BJ (cell line): ENCODE measurements at regions not wholly inside any gene's neighbourhood (a gene's known extent, or its start where the extent isn't known, plus 50 kb on each side); places are given as distances from the start of the nearest gene placed in this dataset.

Source experiments
- CTCF ChIA-PET: fragments of 350-600 bp; formaldehyde crosslinking; extraction: SDS; loops from one replicate; lab custom pipeline; 2021; ENCODE audit warnings: antibody characterized with exemption, inconsistent platforms; lab: Yijun Ruan, JAX
- POLR2A ChIA-PET: fragments of 300-600 bp; sonication (Branson Sonifier 250); formaldehyde crosslinking; extraction: SDS; loops from one replicate; lab custom pipeline; 2021; ENCODE audit warnings: antibody characterized with exemption; lab: Charles Lee
- DNase-seq: peaks from one replicate; pipeline ENCODE4 v3.0.0-alpha.2; 2011; ENCODE audit warnings: low read depth
- H3K27me3 ChIP-seq: 2 replicates; pipeline ENCODE4 v1.6.0; 2011; ENCODE audit warnings: low read length; ENCODE audit not compliant: control insufficient read depth, insufficient read depth
- H3K36me3 ChIP-seq: 2 replicates; pipeline ENCODE4 v1.5.1; 2011; ENCODE audit warnings: low read length; ENCODE audit not compliant: control insufficient read depth, insufficient read depth
- H3K4me3 ChIP-seq: 2 replicates; pipeline ENCODE4 v1.5.1; 2011; ENCODE audit warnings: low read depth, mild to moderate bottlenecking, control low read depth, low read length
- CTCF ChIP-seq: IDR thresholded peaks from 2 replicates; pipeline ENCODE4 v1.5.1; 2011; ENCODE audit warnings: low read depth, mild to moderate bottlenecking, control low read depth, inconsistent platforms, low read length, moderate library complexity; ENCODE audit not compliant: insufficient read depth

DNA sequence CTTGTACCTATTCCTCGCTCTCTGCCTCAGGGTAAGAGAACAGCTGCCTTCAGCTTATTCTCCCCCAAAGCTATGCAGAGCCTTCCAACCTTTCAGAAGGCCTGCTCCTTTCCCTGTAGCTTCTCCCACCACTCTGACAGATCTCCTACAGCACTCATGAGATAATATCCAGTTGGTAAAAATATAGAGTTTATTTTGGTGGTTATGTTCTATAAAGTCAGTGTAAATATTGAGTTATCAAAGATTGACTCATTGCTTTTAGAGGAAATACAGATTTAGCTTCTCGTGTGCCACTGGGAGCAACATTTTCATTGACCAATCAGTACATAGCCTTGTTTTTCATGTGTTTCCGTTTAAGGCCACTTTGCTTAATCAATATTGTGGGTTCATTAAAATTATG is 216.2 kb upstream of the TECRL start:
- DNase-seq, result no peak
- CTCF ChIA-PET, result no interaction called here
- no peaks in the 10 kb centered on the region for H3K27me3 ChIP-seq
- no peaks in the 10 kb centered on the region for H3K36me3 ChIP-seq
- TF ChIP-seq CTCF, result no peak
- H3K4me3 ChIP-seq, result no peak overlapping the region
- POLR2A ChIA-PET, result no interaction called here

GRCh38 chr4:64617800-64618199 is 208.6 kb upstream of the TECRL start:
- no peak for DNase-seq
- no peaks in the 10 kb centered on the region for H3K36me3 ChIP-seq
- ChIA-PET POLR2A (no interaction called here), CTCF (no interaction called here)
- no peak for TF ChIP-seq CTCF
- H3K4me3 ChIP-seq, result no peak overlapping the region
- H3K27me3 ChIP-seq, result no peaks in the 10 kb centered on the region

DNA sequence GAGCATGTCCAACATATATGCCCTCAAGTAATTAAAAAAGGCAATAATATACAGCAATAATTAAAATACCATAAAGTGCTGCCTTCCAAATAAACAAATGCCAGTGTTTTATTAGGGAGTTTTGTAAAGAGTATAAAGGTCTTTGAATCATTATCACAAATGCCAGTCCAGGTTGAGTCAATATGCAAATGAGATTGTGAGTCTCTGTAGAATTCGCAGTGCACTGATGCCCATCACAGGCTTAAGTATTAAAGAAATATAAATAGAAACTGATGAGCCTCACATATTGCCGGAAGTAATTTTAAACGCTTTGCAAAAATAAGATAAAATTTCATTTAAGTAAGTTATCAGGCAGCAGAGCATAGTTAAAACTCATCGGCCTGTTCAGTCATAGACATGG is 205.0 kb upstream of the TECRL start:
- CTCF ChIA-PET, result no interaction called here
- DNase-seq, result no peak
- POLR2A ChIA-PET, result no interaction called here
- Histone ChIP-seq H3K4me3 (no peak overlapping the region), H3K36me3 (no peaks in the 10 kb centered on the region), H3K27me3 (no peaks in the 10 kb centered on the region)
- no peak for TF ChIP-seq CTCF

DNA sequence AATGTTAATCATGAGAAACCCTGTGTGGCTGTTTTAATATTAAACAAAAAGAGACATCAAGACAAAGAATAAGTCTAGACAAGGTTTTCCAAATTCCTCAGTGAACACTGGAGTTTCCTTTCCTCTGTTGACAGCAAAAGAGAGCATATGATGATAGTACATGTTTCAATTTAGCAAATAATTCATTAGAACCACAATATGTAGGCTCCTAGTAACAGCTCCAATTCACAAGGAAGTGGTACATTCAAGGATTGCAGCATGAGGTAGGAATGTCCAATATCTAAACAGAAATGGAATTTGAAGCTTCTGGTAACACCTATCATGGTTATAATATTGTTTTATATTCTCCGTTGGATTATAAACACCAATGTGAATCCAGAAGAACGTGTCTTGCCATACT is 203.8 kb upstream of the TECRL start:
- no peak overlapping the region for H3K4me3 ChIP-seq
- no peaks in the 10 kb centered on the region for H3K27me3 ChIP-seq
- DNase-seq, result no peak
- no peak for TF ChIP-seq CTCF
- ChIA-PET CTCF (no interaction called here), POLR2A (no interaction called here)
- H3K36me3 ChIP-seq, result no peaks in the 10 kb centered on the region

DNA sequence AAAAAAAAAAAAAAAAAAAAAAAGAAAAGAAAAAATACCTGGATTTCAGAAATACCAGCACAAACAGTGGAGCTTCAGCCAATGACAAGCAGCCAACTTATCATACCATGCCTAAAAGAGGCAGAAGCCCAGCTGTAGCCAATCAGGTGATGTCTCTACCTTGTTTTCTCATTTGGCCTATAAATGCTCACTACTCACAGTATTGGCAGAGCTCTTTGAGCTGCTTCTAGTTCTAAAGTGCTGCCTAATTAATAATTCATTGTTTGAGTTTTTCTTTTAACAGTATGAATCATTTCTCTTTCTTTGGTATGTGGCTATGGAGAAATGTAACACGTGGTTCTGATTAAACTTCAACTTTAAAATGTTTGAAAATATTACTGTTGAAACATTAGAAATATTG is 188.8 kb upstream of the TECRL start:
- POLR2A ChIA-PET, result no interaction called here
- no peak overlapping the region for H3K4me3 ChIP-seq
- TF ChIP-seq CTCF, result no peak

GRCh38 chr4:64594723-64595122 is 185.5 kb upstream of the TECRL start:
- ChIA-PET CTCF (no interaction called here), POLR2A (no interaction called here)
- H3K4me3 ChIP-seq, result no peak overlapping the region
- TF ChIP-seq CTCF, result no peak
- DNase-seq, result no peak
- H3K27me3 ChIP-seq, result no peaks in the 10 kb centered on the region
- H3K36me3 ChIP-seq, result no peaks in the 10 kb centered on the region

More for the DNA sequence above, 188.8 kb upstream of the TECRL start:
- Histone ChIP-seq H3K27me3 (no peaks in the 10 kb centered on the region), H3K36me3 (no peaks in the 10 kb centered on the region)
- CTCF ChIA-PET, result no interaction called here
- no peak for DNase-seq
